Inferior parietal cortex (tissue), 1 donor: ENCODE measurements at regions not wholly inside any gene's neighbourhood (a gene's known extent, or its start where the extent isn't known, plus 50 kb on each side); places are given as distances from the start of the nearest gene placed in this dataset.
A peak's percentile ranks its signal among the peaks of the same experiment; 100 is the strongest.

Experiments used
- DNase-seq: peaks from one replicate; pipeline ENCODE4 v3.0.0-alpha.2; 2016; ENCODE audit errors: extremely low spot score

DNA sequence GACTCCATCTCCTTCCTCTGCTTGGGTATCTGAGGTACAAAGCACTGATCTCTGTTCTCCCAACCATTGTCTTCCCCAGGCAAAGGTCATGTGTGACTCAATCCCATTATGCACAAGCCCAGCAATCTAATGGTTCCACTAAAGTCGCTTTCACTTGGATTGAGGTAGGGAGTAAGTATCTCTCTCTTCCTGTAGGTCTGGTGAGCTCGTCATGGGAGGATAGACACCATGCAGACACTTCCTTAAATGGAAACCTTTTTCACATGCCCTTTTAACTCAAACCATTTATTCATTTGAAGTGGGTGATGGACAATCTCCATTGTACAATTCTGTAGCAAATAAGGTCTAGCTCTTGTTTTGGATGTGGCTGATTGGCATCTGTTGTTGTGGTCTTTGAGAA, 245.2 kb upstream of the CLNK start:
- no peak for DNase-seq

GRCh38 chr4:10925996-10926395, 241.4 kb upstream of the CLNK start:
- no peak for DNase-seq

DNA sequence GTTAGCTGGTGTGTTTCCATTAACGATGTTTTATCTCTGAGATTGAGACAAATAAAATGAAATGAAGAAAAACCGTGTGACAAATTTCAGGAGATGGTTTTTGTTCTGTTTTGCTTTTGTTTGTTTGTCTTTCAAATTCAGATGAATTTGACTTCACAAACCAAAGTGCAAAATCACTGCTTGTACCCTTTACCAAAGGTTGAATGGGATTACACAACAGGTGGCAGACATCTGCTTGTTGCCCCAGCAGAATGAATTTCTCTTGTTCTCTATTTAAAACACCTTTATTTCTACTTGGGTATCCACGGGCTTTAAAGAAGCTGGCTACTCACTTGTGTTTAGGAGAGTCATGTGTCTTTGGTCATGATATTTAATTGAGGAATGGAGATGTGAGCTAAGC, 239.7 kb upstream of the CLNK start:
- no peak for DNase-seq

DNA sequence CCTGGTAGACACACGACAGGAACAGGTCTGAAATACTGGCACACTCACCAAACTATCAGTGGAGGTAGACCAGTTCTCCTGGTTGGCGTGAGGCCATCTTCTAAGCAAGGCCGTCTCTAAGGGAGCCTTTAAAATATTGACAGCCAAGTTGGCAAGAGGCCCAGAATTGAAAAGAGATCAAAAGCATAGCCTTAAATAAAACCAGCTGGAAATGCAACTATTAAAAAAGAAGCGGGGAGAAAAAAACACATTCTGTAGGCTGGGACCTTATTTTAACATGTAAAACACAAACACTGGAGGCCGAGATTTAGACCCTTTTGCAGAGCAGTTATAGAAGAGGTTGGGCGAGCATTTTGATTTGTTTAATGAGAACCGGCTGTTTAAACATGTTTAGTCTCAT, 233.0 kb upstream of the CLNK start:
- DNase-seq = no peak

- DNase-seq = no peak
These were observed 213.5 kb upstream of the CLNK start for GRCh38 chr4:10898072-10898471.

DNA sequence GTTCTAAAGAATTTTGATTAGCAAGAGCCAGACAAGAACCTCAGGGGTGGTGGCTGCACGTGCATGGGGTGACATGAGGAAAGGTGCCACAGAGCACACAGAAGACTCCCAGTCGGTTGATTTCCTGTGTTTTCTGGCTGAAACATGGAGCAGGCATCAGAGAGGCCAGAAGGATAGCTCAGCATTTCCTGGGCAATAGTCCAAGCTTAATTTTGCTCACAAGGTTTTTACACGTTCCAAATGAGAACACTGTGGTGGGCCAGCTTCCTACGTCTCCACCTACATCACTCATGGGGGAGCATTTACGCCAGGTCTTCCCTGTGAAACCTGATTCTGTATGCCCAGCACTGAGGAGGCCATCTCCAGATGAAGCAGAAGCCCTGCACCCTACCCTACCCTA, 212.5 kb upstream of the CLNK start:
- DNase-seq = peak; percentile 22

DNA sequence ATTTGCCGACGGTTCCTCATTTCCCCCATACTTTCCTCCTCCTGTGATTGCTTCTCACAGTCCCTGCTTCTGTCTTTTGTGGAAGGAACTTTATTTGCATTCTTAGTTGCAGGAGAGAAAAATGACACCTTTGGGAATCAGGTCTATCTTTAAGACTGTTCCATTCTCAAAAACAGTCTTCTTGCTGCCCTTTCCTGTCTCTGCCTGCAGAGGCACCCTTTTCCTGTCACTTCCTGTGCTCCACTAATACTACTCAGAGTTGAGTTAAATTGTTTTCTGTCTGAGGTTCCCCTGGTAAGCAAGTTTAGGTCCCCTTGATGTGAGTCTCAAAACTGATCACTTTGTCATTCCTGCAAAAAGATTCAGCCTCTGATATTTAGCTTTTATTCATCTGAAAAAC, 208.8 kb upstream of the CLNK start:
- no peak for DNase-seq

- DNase-seq = no peak
These were observed 207.3 kb upstream of the CLNK start for GRCh38 chr4:10891866-10892265.

DNA sequence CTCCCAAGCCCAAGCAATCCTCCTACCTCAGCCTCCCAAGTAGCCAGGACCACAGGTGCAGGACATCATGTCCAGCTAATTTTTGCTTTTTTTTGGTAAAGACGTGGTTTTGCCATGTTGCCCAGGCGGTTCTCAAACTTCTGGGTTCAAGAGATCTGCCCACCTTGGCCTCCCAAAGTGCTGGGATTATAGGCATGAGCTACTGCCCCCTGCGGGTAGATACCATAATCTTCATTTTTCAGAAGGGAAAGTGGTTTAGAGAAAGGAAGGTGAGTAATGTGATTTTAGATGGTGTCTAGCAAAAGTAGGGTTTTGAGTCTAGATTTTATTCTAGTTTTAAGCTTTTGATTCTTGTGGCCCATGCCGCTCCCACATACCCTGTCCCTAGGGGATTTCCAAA, 205.3 kb upstream of the CLNK start:
- DNase-seq = no peak

DNA sequence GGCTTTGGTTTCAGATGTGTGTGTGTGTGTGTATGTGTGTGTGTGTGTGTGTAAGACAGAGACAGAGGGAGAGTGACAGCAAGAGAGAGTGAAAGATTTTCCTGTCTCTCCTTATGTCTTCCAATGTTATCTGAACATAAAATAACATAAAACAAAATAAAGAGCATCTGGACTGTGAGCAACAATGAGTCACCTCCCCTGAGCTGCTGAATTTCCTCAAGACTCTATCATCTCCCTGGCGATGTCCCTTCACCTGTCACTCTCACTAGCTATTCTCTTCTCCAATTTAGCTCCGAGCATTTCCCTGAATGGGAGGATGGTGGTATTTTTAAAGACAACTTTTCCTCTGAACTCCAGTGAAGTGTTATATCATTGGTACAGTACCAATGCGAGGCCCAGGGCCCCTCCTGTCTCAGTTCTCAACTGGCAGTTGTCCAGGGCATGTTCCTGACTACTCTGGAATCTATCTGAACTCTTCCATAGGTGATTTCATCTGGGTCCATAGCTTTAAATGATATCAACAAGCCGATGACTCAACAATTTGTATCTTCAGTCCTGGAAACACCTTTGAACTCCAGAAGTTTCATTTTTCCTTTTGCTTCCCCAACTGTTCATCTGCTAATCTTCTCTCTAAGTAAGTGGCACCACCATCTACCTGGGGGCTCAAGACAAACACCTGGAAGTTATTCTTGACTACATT, 195.0 kb upstream of the CLNK start:
- no peak for DNase-seq

DNA sequence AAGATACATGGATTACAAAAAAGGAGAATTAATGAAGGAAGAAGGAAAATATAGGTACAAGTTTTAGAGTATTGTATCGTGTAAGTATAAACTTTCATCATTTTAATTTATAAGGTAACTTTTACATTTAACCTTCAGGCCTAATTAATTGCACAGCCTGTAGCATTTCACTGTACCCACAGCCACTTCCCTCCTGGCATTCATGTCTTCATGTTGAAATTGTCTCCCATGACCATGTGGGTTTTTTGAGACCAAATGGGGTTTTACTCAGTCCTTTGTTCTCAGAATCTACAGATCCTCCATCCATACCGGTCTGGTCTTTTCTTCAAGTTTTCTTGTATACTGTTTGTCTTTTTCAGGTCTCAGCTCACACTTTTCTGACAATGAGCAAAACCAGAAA, 194.3 kb upstream of the CLNK start:
- no peak for DNase-seq

DNA sequence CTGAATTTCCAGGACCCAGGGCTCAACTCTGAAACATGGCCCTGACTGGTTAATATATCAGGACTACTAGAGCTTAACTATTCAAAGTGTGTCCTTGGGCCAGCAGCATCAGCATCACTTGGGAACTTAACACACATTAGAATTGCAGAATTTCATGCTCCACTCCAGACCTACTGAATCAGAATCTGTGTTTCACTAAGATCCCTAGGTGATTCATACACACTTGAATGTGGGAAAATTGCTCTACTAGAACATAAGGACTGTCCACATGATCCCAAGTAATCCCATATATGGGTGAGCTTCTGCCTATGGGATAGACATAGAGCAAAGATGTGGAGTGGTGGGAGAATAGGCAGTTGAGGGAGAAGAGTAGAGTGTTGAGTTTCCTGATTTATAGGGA, 192.5 kb upstream of the CLNK start:
- no peak for DNase-seq

GRCh38 chr4:10875144-10875799, 190.7 kb upstream of the CLNK start:
- no peak for DNase-seq

GRCh38 chr4:10873809-10874208, 189.2 kb upstream of the CLNK start:
- no peak for DNase-seq

- no peak for DNase-seq
These were observed 188.4 kb upstream of the CLNK start for GRCh38 chr4:10872833-10873517.

DNA sequence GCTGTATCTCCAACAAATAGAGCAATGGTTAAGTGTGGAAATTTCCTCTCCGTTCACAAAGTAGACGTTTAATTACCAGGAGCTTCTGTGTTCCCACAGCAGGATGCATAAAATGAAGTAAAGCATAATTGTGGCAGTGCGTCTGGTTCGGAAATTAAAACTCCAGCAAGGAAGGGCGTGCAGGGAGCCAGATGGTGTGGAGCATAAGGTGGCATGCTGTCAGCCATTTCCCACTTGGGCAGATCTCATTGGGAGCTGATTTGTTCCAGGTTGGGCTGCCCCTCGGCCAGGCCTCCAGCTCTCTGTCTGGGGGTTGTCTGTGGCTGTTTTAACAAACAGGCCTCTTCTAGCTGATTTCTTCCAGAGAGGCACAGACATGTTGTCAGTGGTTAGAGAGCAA, 182.1 kb upstream of the CLNK start:
- no peak for DNase-seq

DNA sequence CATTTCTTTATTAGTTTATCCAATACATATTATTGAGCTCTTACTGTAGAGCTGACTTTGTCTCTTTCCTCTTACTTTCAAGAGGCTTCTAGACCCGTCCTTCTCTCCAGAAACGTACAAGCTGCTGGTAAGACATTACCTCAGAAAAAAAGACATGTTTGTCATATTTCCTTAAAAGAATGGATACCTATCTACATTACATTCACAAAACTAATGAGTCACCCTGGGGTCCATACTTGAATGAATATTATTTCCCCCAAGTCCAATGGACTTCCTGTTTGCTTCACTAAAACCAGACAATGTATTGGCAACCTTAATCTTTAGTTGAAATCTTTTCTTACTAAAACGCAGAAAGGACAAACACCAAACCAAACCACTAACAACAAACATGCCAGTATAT, 176.5 kb upstream of the CLNK start:
- DNase-seq = no peak

DNA sequence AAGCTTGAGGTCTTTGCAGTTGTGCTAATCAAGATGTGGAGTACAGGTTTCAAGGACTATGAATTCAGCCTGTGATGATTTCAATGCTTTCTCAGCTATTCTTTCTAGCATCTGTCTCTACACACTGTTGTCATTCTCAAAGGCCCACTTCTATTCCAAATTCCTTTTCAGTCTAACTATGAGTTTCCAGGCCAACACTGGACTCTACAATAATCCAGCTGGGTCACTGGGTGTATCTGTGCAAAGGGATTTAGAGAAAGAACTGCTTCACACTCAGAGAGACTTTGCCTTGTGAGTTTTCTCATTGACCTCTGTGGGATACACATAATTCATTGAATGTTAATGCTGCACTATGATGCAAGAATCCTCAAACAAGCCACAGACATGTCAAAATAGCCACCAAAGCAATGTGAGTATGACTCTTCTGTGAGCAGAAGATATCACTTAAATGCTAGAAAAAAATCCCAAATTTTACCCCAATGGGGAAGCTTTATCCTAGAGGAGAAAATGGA, 171.8 kb upstream of the CLNK start:
- no peak for DNase-seq

GRCh38 chr4:10853196-10853595, 168.6 kb upstream of the CLNK start:
- DNase-seq = no peak

GRCh38 chr4:10841697-10842096, 157.1 kb upstream of the CLNK start:
- no peak for DNase-seq

DNA sequence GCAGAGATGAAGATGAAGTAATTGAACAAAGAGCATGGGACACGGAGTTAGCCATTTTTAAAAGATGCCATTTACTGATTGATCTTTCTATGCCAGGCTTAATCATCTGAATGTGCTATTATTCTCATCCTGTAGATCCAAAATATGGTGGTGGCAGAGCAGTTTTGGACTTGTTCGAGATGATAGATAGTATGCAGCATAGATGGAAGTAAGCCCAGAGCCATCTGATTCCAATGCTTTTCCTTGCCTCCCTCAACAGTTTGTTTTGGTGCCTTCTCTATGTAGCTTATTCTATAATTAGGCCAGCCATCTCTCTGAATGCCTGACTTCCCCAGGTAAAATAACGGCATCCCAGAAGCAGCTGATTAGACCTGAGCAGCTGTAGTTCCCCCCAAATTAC, 152.6 kb upstream of the CLNK start:
- DNase-seq = no peak

DNA sequence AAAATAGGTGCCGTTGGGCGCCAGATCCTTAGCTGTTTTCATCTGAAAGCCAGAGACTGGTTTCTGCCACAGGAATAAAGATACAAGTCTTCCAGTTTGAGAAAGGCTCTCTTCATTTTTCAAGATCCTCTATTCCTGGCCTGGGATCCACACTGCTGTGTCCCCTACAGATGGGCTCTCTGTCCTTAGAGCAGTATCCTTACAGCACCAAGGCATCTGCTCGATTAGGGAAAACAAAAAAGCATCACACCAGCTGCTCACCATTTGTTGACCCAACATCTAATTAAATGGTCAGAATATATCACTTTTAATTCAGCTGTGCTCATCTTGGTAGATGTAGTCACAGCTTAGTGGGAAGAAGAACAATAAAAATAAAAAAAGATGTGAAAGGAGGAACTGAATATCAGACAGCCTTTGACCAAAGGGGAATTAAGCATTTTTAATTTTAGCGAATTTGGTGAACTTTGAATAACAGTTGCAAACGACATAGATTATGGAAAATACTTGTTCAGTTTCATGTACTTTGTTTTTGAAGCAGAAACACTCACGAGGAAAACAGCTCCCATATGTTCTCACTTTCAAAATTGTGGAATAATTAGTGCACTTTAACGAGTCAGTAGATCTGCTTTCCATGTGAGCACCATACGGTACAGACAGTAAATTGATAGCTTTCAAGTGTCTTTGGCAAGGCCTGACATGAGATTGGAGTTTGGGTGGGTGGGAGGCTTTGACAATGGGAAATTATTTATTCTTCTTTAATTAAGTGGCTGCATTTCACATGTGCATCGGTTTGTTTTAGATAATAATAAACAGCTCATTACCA, 148.4 kb upstream of the CLNK start:
- DNase-seq = no peak
